ENCODE measurements at regions not wholly inside any gene's neighbourhood (a gene's known extent, or its start where the extent isn't known, plus 50 kb on each side); places are given as distances from the start of the nearest gene placed in this dataset.
A peak's percentile ranks its signal among the peaks of the same experiment; 100 is the strongest.

- ChIA-PET POLR2A (no interaction called here), CTCF (interaction anchor here (0.6 kb wide), 1 partner anchor 243 kb away, joined by 3 read pairs; no protein-coding TSS in a partner anchor)
- Histone ChIP-seq H3K27ac (ENCODE audit: low read depth, low read length) (no peak overlapping the region), H3K27me3 (ENCODE audit: control insufficient read depth, insufficient read depth, low read length) (no peaks in the 10 kb centered on the region), H3K4me3 (ENCODE audit: low read depth, low read length) (no peak overlapping the region), H3K9me3 (ENCODE audit: control insufficient read depth, insufficient read depth, low read length) (no peaks in the 10 kb centered on the region; the same call in 1 of the 2 replicates)
- TF ChIP-seq CTCF (IDR thresholded peaks at IDR 0.05; ENCODE audit: low read depth, low read length) = no peak
- DNase-seq (ENCODE audit: low read depth, low spot score) = no peak
Observed at GRCh38 chr12:58099476-58099875, 158.1 kb downstream of the ATP23 start.

- DNase-seq (ENCODE audit: low read depth, low spot score) = no peak
- no peaks in the 10 kb centered on the region for H3K9me3 ChIP-seq (ENCODE audit: control insufficient read depth, insufficient read depth, low read length)
- no peak overlapping the region for H3K4me3 ChIP-seq (ENCODE audit: low read depth, low read length)
- ChIA-PET CTCF (interaction anchor here (1.0 kb wide), 1 partner anchor 233 kb away, joined by 3 read pairs; no protein-coding TSS in a partner anchor), POLR2A (no interaction called here)
- TF ChIP-seq CTCF (IDR thresholded peaks at IDR 0.05; ENCODE audit: low read depth, low read length) = no peak
- H3K27ac ChIP-seq (ENCODE audit: low read depth, low read length) = no peak overlapping the region
- no peaks in the 10 kb centered on the region for H3K27me3 ChIP-seq (ENCODE audit: control insufficient read depth, insufficient read depth, low read length)
Observed at GRCh38 chr12:58104351-58104755, 163.0 kb downstream of the ATP23 start.

- H3K4me3 ChIP-seq (ENCODE audit: low read depth, low read length) = no peak overlapping the region
- H3K27ac ChIP-seq (ENCODE audit: low read depth, low read length) = no peak overlapping the region
- ChIA-PET CTCF (interaction anchor here (0.6 to 1.3 kb wide), 4 partner anchors 70 to 844 kb away, joined by 3 to 4 read pairs (median 3); no protein-coding TSS in a partner anchor), POLR2A (no interaction called here)
- no peaks in the 10 kb centered on the region for H3K9me3 ChIP-seq (ENCODE audit: control insufficient read depth, insufficient read depth, low read length)
- H3K27me3 ChIP-seq (ENCODE audit: control insufficient read depth, insufficient read depth, low read length) = no peaks in the 10 kb centered on the region
- peak; percentile 51 for TF ChIP-seq CTCF (IDR thresholded peaks at IDR 0.05; ENCODE audit: low read depth, low read length)
- no peak for DNase-seq (ENCODE audit: low read depth, low spot score)
Observed at GRCh38 chr12:58105225-58106119, 164.1 kb downstream of the ATP23 start.

GRCh38 chr12:58106195-58106594 is 164.8 kb downstream of the ATP23 start:
- POLR2A ChIA-PET = no interaction called here

More at GRCh38 chr12:58106195-58106594, 164.8 kb downstream of the ATP23 start:
- no peak for TF ChIP-seq CTCF (IDR thresholded peaks at IDR 0.05; ENCODE audit: low read depth, low read length)
- DNase-seq (ENCODE audit: low read depth, low spot score) = no peak
- Histone ChIP-seq H3K4me3 (ENCODE audit: low read depth, low read length) (no peak overlapping the region), H3K27me3 (ENCODE audit: control insufficient read depth, insufficient read depth, low read length) (no peaks in the 10 kb centered on the region), H3K27ac (ENCODE audit: low read depth, low read length) (no peak overlapping the region), H3K9me3 (ENCODE audit: control insufficient read depth, insufficient read depth, low read length) (no peaks in the 10 kb centered on the region)
- CTCF ChIA-PET = interaction anchor here (0.6 to 1.3 kb wide), 6 partner anchors 66 to 843 kb away, joined by 3 to 4 read pairs (median 3); no protein-coding TSS in a partner anchor
